ENCODE measurements at regions not wholly inside any gene's neighbourhood (a gene's known extent, or its start where the extent isn't known, plus 50 kb on each side); places are given as distances from the start of the nearest gene placed in this dataset.

DNA sequence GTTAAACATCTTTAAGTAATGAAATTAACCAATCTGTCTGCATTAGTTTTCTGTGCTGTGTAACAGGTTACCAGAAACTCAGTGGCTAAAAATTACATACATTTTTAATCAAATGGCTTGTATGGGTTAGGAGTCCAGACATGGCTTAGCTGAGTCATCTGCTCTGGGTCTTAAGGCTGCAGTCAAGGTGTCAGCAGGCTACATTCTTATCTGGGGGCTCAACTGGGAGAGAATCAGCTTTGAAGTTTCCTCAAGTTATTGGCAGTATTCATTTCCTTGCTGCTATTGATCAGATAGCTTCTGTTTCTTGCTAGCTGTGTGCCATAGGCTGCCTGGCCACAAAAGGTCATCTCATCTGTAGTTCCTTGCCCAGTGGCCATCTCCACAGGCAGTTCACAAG lies 1163.0 kb downstream of the DIAPH3 start:
- no peaks in the 10 kb centered on the region for H3K27me3 ChIP-seq (replicated peaks; ENCODE audit: insufficient read depth, low read length)
- H3K36me3 ChIP-seq (replicated peaks; ENCODE audit: insufficient read depth, low read length): no peaks in the 10 kb centered on the region
- H3K79me2 ChIP-seq (ENCODE audit: low read length): no peaks in the 10 kb centered on the region
- no peak overlapping the region for H3K4me3 ChIP-seq (ENCODE audit: low read length)
- no peak for TF ChIP-seq EZH2 (optimal IDR thresholded peaks at IDR 0.05; ENCODE audit: low read depth, low read length)
- no peak for TF ChIP-seq EZH2phosphoT487 (IDR thresholded peaks at IDR 0.05; ENCODE audit: low read length)
- TF ChIP-seq, protein P1, sequence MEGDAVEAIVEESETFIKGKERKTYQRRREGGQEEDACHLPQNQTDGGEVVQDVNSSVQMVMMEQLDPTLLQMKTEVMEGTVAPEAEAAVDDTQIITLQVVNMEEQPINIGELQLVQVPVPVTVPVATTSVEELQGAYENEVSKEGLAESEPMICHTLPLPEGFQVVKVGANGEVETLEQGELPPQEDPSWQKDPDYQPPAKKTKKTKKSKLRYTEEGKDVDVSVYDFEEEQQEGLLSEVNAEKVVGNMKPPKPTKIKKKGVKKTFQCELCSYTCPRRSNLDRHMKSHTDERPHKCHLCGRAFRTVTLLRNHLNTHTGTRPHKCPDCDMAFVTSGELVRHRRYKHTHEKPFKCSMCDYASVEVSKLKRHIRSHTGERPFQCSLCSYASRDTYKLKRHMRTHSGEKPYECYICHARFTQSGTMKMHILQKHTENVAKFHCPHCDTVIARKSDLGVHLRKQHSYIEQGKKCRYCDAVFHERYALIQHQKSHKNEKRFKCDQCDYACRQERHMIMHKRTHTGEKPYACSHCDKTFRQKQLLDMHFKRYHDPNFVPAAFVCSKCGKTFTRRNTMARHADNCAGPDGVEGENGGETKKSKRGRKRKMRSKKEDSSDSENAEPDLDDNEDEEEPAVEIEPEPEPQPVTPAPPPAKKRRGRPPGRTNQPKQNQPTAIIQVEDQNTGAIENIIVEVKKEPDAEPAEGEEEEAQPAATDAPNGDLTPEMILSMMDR (IDR thresholded peaks at IDR 0.05; ENCODE audit: low read length): no peak
- no peaks in the 10 kb centered on the region for H3K9me3 ChIP-seq (replicated peaks; ENCODE audit: insufficient read depth, low read length)
- H3K9me2 ChIP-seq (replicated peaks; ENCODE audit: insufficient read depth, low read length): no peaks in the 10 kb centered on the region
- no peaks in the 10 kb centered on the region for H3K4me1 ChIP-seq (ENCODE audit: low read length)
- no peak overlapping the region for H2AFZ ChIP-seq (ENCODE audit: low read length)
- H4K20me1 ChIP-seq (ENCODE audit: insufficient read depth, low read length): no peaks in the 10 kb centered on the region
- no peaks in the 10 kb centered on the region for H3F3A ChIP-seq (ENCODE audit: insufficient read depth, low read length)
- no peak overlapping the region for H3K9ac ChIP-seq (ENCODE audit: low read length)
- H3K27ac ChIP-seq (ENCODE audit: low read length): no peak overlapping the region
- DNase-seq: no peak
- no peak overlapping the region for H3K4me2 ChIP-seq (ENCODE audit: low read depth, low read length)

DNA sequence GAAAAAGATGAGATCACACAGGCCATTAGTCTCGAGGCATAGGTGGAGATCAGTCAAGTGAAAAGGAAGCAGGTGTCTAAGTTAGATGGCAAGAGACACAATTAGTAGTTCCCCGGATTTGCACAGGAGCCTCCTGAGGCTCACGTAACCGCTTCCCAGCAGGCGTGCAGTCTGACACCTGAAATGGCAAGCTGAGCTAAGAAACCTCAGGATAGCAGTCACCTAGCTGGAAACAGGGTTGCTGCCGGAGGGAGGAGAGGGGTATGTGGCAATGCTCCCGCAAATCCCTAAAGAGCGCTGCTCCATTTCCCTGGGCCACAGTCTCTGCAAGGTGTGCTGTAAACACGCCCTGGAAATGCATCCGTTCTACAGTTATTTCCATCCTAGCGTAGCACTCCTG lies 1151.0 kb downstream of the DIAPH3 start:
- no peak overlapping the region for H3K4me2 ChIP-seq (ENCODE audit: low read depth, low read length)
- H3K4me3 ChIP-seq (ENCODE audit: low read length): no peak overlapping the region
- no peak overlapping the region for H3K9ac ChIP-seq (ENCODE audit: low read length)
- H4K20me1 ChIP-seq (ENCODE audit: insufficient read depth, low read length): no peaks in the 10 kb centered on the region
- H3K79me2 ChIP-seq (ENCODE audit: low read length): no peaks in the 10 kb centered on the region
- H3F3A ChIP-seq (ENCODE audit: insufficient read depth, low read length): no peaks in the 10 kb centered on the region
- no peaks in the 10 kb centered on the region for H3K36me3 ChIP-seq (replicated peaks; ENCODE audit: insufficient read depth, low read length)
- TF ChIP-seq EZH2phosphoT487 (IDR thresholded peaks at IDR 0.05; ENCODE audit: low read length) (no peak), EZH2 (optimal IDR thresholded peaks at IDR 0.05; ENCODE audit: low read depth, low read length) (no peak)
- TF ChIP-seq, protein P1 (IDR thresholded peaks at IDR 0.05; ENCODE audit: low read length): no peak
- no peak overlapping the region for H2AFZ ChIP-seq (ENCODE audit: low read length)
- H3K9me3 ChIP-seq (replicated peaks; ENCODE audit: insufficient read depth, low read length): no peaks in the 10 kb centered on the region
- no peaks in the 10 kb centered on the region for H3K4me1 ChIP-seq (ENCODE audit: low read length)
- no peak for DNase-seq
- no peaks in the 10 kb centered on the region for H3K9me2 ChIP-seq (replicated peaks; ENCODE audit: insufficient read depth, low read length)
- no peak overlapping the region for H3K27ac ChIP-seq (ENCODE audit: low read length)
- no peaks in the 10 kb centered on the region for H3K27me3 ChIP-seq (replicated peaks; ENCODE audit: insufficient read depth, low read length)

DNA sequence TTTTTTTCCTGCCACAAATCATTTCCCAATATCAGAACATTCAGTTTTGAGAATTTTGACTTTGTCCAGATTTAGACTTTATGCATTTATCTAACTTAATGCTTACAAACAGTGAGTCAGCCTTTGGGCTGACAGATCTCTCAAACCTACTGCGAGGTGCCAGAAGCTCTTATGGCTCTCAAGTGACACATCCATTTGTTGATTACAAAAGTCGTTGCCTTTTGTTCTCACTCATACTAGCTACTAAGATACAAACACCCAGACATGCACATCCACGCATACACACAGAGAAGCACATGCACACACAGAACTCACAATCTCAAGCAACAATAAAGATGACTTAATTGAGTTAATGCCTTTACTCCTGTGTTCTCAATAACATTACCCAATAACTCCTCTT lies 1147.5 kb downstream of the DIAPH3 start:
- Histone ChIP-seq H3K4me1 (ENCODE audit: low read length) (no peaks in the 10 kb centered on the region), H3K9me2 (replicated peaks; ENCODE audit: insufficient read depth, low read length) (no peaks in the 10 kb centered on the region), H3K9ac (ENCODE audit: low read length) (no peak overlapping the region), H3K4me3 (ENCODE audit: low read length) (no peak overlapping the region), H4K20me1 (ENCODE audit: insufficient read depth, low read length) (no peaks in the 10 kb centered on the region), H3K79me2 (ENCODE audit: low read length) (no peaks in the 10 kb centered on the region), H3K36me3 (replicated peaks; ENCODE audit: insufficient read depth, low read length) (no peaks in the 10 kb centered on the region), H3F3A (ENCODE audit: insufficient read depth, low read length) (no peaks in the 10 kb centered on the region), H3K27me3 (replicated peaks; ENCODE audit: insufficient read depth, low read length) (no peaks in the 10 kb centered on the region), H3K27ac (ENCODE audit: low read length) (no peak overlapping the region), H3K9me3 (replicated peaks; ENCODE audit: insufficient read depth, low read length) (no peaks in the 10 kb centered on the region), H3K4me2 (ENCODE audit: low read depth, low read length) (no peak overlapping the region), H2AFZ (ENCODE audit: low read length) (no peak overlapping the region)
- DNase-seq: no peak
- no peak for TF ChIP-seq EZH2phosphoT487 (IDR thresholded peaks at IDR 0.05; ENCODE audit: low read length)
- TF ChIP-seq EZH2 (optimal IDR thresholded peaks at IDR 0.05; ENCODE audit: low read depth, low read length): no peak
- TF ChIP-seq, protein P1 (IDR thresholded peaks at IDR 0.05; ENCODE audit: low read length): no peak
